ENCODE measurements at regions not wholly inside any gene's neighbourhood (a gene's known extent, or its start where the extent isn't known, plus 50 kb on each side); places are given as distances from the start of the nearest gene placed in this dataset.

DNA sequence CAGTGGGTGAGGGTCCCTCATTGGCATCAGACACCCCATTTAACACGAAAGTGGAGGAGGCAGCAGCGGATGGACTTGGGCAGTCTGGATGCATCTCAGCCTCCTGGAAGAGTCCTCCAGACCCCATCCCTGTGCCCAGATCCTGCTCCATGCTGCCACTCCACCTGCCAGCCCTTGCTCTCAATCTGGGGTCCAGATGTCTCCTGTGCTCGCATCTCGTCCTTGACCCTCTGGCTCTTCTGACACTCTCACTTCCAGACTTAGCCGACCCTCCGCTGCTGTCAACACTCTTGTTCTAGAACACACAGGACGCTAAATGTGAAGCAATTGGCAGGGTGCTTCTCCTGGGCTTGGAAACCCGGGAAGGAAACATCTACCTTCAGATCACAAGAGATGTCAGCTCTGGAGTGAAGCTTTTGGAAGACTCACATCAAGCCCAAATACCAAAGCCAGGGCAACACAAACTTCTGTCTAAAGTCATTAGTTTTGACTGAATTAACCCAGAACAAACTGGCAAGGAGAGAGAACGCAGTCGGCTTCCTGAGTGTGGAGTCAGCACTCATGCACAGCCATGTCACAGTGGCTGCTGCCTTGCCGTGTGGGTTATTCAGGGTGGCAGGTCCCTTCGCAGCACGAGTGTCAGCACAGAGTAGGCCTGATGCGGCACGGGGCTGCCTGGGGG, 379.1 kb downstream of the TCERG1L start:
- intact Hi-C loops (cut with micrococcal nuclease) (no loop called here), dilution Hi-C loops (cut with HindIII; ENCODE audit: low sequenced_read_pairs, unreplicated experiment) (no loop called here), in situ Hi-C loops (cut with MboI; ENCODE audit: low sequenced_read_pairs) (no loop called here)
- Histone ChIP-seq H3K18ac (ENCODE audit: low read depth, low read length) (no peak overlapping the region), H2BK120ac (ENCODE audit: low read depth, low read length) (no peak overlapping the region), H2AK9ac (replicated peaks; ENCODE audit: low read depth, low read length, poor library complexity) (no peak overlapping the region), H3K4ac (ENCODE audit: low read depth, low read length) (no peak overlapping the region), H2BK5ac (ENCODE audit: low read depth, low read length, poor library complexity, severe bottlenecking) (no peak overlapping the region), H2BK20ac (ENCODE audit: low read depth, low read length) (no peak overlapping the region), H3K9me3 (ENCODE audit: control insufficient read depth, insufficient read depth, low read length) (peaks cover 53% of the 10 kb centered on the region), H3K9me1 (ENCODE audit: insufficient read depth, low read length) (no peaks in the 10 kb centered on the region), H4K8ac (ENCODE audit: low read depth in 2 of 2, low read length in 2 of 2) (no peak overlapping the region), H4K5ac (ENCODE audit: low read depth, low read length) (no peak overlapping the region), H3K27ac (ENCODE audit: insufficient read depth, low read length) (no peak overlapping the region), H3K9ac (ENCODE audit: low read depth, low read length) (no peak overlapping the region), H3K23ac (ENCODE audit: low read depth, low read length) (no peak overlapping the region), H3K36me3 (ENCODE audit: control insufficient read depth, insufficient read depth, low read length) (no peaks in the 10 kb centered on the region), H3K4me1 (ENCODE audit: control insufficient read depth, insufficient read depth, low read length) (no peaks in the 10 kb centered on the region), H4K91ac (ENCODE audit: insufficient read depth, low read depth, low read length) (no peak overlapping the region), H3K27me3 (ENCODE audit: control insufficient read depth, insufficient read depth, low read length) (no peaks in the 10 kb centered on the region), H2AFZ (replicated peaks; ENCODE audit: low read length, poor library complexity) (no peak overlapping the region), H3K56ac (ENCODE audit: extremely low read depth, insufficient read depth, low read length) (no peak overlapping the region), H3K4me2 (ENCODE audit: low read depth, low read length) (no peak overlapping the region), H2AK5ac (ENCODE audit: low read depth, low read length) (no peak overlapping the region), H3K79me1 (ENCODE audit: low read depth in 1 of 2, low read length in 2 of 2) (no peaks in the 10 kb centered on the region), H3K14ac (replicated peaks; ENCODE audit: low read depth, low read length) (no peak overlapping the region), H4K20me1 (ENCODE audit: insufficient read depth, low read length) (no peaks in the 10 kb centered on the region), H3K4me3 (ENCODE audit: insufficient read depth, low read depth, low read length) (no peak overlapping the region), H2BK15ac (ENCODE audit: low read depth, low read length) (no peak overlapping the region)
- BruUV-seq (replicated peaks) = no TSS peak
- WGBS, 2 experiments (ENCODE audit: extremely low coverage in 2 of 2, insufficient read length in 1 of 2) = 32% methylated on average over 4 of the region's 15 CpGs; no CpG with 5 or more reads in 1 of the 2 experiments
- CTCF ChIA-PET = no interaction called here
- TF ChIP-seq NFE2L2 (IDR thresholded peaks at IDR 0.05; ENCODE audit: low read depth, low read length) (no peak), CEBPB (IDR thresholded peaks at IDR 0.05; ENCODE audit: low read depth, low read length) (no peak), POLR2A (IDR thresholded peaks at IDR 0.05; ENCODE audit: low read depth, low read length) (no peak), BHLHE40 (IDR thresholded peaks at IDR 0.05; ENCODE audit: low read depth, low read length) (no peak), SMC3 (IDR thresholded peaks at IDR 0.05; ENCODE audit: low read depth, low read length) (no peak), RCOR1 (IDR thresholded peaks at IDR 0.05; ENCODE audit: insufficient replicate concordance, low read length) (no peak), MAFK (IDR thresholded peaks at IDR 0.05; ENCODE audit: low read depth, low read length) (no peak), RFX5 (IDR thresholded peaks at IDR 0.05; ENCODE audit: low read depth, low read length) (no peak), RAD21 (IDR thresholded peaks at IDR 0.05; ENCODE audit: low read length) (no peak)
- TF ChIP-seq, protein P1, sequence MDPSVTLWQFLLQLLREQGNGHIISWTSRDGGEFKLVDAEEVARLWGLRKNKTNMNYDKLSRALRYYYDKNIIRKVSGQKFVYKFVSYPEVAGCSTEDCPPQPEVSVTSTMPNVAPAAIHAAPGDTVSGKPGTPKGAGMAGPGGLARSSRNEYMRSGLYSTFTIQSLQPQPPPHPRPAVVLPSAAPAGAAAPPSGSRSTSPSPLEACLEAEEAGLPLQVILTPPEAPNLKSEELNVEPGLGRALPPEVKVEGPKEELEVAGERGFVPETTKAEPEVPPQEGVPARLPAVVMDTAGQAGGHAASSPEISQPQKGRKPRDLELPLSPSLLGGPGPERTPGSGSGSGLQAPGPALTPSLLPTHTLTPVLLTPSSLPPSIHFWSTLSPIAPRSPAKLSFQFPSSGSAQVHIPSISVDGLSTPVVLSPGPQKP (IDR thresholded peaks at IDR 0.05; ENCODE audit: borderline replicate concordance, low read depth, low read length) = no peak
- ATAC-seq (ENCODE audit: low read depth) (no peak), DNase-seq (no peak)
- POLR2A ChIA-PET (ENCODE audit: unreplicated experiment) = no interaction called here
